ENCODE measurements at regions not wholly inside any gene's neighbourhood (a gene's known extent, or its start where the extent isn't known, plus 50 kb on each side); places are given as distances from the start of the nearest gene placed in this dataset.

GRCh38 chr3:76026379-76026778 is 241.0 kb upstream of the ZNF717 start:
- TF ChIP-seq POLR2A (IDR thresholded peaks at IDR 0.05; ENCODE audit: low read length) (no peak), GATA1 (IDR thresholded peaks at IDR 0.05; ENCODE audit: low read depth, low read length) (no peak)

Measured in erythroblast (primary cell).